ENCODE measurements at regions not wholly inside any gene's neighbourhood (a gene's known extent, or its start where the extent isn't known, plus 50 kb on each side); places are given as distances from the start of the nearest gene placed in this dataset.

DNA sequence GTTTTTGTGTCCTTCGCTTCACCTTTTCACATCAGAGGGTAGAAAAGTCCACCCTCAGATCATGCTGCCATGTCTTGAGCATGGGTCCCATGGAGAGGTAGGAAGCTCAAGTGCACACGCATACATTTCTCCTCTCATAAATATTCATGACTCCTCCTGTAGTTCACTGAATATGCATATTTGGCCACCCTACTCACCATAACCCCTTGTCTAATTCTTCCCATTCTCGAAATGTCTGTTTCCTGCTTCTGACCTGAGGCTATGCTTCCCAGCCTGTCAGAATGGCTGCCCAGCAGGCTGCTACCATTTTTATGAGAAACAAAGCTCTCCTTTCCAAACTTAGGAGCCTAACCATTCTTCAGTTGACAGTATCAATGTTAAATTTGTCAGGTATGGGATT, 86.5 kb downstream of the ADRA2C start:
- DNase-seq, result no peak

DNA sequence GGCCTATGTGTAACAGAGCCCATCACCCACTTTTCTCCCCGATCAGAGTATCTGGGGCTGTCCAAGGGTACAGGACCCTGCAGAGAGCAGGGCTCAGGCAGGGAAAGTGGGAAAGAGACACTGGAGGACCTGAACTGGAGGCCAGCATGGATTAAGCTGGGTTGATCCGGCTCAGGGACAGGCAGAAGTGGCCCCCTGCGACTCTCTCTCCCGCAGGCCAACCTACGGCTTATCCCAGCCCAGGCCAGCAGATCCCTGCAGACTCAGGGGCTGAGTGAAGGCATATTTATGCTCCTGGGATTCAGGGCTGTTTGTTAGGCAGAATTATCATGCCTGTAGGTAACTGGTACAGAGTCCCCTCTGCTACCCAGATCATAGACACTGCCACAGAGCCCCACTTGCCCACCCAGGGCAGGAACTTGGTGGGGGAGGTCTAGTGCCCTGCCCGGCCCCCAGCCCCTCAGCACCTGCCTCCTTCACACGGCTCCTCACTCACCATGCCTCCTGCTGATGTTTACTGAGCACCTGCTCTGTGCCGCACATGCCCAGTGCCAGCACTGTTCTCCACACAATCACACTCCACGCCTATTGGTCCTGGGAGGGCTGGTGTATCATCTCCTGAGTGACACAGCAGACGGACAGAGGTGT, 87.3 kb downstream of the ADRA2C start:
- DNase-seq, result no peak

DNA sequence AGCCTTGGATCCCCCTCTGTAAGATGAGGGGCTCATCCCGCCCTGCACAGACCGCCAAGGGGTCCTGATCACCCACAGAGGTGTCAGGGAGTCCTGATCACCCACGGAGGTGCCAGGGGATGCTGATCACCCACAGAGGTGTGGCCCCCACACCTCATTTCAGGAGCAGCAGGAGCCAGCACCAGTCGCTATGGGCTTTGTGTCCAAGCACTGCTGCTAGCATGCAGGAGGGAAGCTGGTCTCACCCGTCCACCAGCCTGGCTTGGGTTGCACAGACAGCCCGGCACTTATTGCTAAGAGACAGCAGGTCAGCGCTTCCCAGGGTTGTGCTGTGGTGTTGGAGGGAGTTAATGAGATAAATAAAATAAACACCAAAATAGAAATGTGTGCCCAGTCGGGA, 88.5 kb downstream of the ADRA2C start:
- no peak for DNase-seq

DNA sequence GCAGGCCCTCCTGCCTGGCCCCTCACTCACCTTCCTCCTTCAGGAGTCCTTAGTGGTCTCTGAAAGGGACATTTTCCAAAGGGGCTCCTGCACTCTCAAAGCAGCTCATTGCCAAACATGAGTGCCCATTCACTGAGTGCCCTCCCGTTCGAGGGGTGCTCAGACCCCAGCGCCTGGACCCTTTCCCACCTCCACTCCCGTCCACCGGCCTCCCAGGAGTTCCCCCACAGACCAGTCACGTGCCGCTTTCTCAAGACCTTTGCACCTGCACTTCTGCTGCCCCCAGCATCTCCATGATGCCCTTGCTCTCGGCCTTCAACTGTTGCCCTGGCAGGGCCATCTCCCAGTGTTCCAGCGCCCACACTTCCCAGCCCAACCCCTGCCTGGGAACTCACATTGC, 89.5 kb downstream of the ADRA2C start:
- DNase-seq, result no peak

DNA sequence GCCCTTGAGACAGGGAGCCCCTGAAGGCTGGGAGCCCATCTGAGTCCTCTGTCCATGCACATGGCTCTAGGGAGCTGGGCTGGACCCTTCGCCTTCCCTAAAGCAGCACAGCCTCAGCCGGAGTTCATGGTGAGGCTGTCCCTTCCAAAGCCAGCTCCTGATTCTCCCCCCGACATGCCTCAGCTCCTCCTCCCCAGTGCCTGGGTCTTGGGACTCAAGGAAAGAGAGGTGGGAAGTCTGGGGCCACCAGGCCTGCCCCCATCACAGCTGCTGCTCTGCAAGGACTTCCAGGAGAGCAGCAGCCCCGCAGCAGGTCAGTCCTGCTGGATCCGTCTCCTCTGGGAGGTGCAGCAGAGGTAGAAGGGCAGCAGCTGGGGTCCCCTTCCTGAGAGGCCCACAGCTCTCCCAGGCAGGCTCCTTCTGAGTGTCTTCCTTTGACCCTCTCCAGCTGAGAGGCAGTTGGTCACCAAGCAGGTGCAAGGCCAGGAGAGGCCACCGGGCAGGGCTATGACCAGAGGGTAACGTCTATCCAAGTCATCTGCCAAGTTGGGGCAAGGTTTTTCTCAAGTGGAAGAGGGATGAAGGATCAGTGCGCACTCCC, 90.5 kb downstream of the ADRA2C start:
- DNase-seq, result no peak

DNA sequence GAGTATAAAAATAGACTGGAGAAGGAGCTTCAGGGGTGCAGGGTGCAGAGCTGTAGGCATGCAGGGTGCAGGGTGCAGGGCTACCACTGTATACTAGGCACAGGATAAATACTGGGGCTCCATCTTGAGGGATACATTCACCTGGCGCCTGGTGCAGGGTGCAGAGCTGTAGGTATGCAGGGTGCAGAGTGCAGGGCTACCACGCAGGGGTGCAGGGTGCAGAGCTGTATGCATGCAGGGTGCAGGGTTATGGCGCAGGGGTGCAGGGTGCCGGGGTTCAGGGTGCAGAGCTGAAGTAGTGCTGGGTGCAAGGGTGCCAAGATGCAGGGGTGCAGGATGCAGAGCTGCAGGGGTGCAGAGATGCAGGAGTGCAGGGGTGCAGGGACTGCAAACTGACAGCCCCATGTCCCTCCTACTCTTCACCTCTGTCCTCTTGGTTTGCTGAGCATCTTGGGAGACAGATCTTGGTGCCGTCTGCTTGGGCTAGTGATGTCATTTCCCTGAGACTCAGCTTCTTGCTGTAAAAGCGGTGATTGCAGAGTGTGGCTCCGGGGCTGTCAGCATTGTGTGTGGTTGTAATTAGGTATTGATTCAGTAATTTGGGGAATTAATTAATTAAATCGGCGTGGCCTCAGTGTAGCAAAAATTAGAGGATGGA, 91.2 kb downstream of the ADRA2C start:
- no peak for DNase-seq

DNA sequence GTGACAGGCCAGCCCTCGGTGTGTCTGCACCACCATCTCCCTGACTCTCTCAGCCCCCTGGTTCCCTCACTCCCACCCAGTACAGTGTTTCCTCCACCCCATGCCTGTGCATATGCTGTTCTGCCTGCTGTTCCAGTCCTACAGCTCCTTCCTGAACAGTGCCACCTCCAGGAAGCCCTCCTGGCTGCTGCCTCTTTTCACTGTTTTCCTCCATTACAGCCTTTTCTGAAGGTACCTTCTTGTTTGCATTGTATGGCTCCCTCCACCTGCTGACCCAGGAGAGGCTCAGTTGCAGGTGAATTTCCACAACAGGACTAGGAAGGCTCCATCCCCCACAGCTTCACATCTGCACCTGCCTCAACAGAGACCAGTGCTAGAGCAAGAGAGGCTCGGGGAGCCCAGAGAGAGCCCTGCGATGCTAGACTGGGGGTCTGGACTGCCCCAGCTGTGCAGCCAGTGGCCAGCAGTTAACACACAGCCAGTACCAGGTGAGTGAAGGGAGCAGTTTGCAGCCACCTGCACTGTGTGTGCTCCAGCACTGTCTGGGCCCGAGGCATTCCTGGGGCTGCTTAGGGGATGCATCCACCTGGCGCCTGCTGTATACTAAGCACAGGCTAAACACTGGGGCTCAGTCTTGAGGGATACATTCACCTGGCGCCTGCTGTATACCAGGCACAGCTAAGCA, 92.0 kb downstream of the ADRA2C start:
- no peak for DNase-seq

DNA sequence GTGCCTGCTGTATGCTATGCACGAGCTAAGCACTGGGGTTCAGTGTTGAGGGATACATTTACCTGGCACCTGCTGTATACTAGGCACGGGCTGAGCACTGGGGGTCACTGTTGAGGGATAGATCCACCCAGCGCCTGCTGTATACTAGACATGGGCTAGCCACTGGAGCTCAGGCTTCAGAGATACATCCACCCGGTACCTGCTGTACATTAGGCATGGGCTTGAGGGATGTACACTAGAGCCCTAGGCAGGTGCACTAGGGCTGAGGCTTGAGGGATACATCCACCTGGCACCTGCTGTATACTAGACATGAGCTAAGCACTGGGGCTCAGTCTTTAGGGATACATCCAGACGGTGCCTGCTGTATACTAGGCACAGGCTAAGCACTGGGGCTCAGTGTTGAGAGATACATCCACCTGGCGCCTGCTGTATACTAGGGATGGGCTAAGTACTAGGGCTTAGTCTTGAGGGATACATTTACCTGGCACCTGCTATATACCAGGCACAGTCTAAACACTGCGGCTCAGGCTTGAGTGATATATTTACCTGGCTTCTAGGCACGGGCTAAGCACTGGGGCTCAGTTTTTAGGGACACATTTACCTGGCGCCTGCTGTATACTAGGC, 92.7 kb downstream of the ADRA2C start:
- no peak for DNase-seq

DNA sequence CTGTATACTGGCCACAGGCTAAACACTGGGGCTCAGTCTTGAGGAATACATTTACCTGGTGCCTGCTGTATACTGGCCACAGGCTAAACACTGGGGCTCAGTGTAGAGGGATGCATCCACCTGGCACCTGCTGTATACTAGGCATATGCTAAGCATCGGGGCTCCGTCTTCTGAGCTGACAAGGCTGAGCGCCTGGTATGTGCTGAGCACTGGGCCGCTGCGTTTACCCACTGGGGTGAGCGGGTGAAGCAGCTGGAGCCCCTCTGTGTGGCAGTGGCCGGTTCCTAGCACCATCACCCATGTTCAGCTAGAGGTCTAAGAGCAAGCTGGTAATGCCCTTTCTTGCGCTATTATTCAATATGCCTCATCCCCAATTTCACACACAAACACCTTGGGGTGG, 93.4 kb downstream of the ADRA2C start:
- DNase-seq, result no peak

DNA sequence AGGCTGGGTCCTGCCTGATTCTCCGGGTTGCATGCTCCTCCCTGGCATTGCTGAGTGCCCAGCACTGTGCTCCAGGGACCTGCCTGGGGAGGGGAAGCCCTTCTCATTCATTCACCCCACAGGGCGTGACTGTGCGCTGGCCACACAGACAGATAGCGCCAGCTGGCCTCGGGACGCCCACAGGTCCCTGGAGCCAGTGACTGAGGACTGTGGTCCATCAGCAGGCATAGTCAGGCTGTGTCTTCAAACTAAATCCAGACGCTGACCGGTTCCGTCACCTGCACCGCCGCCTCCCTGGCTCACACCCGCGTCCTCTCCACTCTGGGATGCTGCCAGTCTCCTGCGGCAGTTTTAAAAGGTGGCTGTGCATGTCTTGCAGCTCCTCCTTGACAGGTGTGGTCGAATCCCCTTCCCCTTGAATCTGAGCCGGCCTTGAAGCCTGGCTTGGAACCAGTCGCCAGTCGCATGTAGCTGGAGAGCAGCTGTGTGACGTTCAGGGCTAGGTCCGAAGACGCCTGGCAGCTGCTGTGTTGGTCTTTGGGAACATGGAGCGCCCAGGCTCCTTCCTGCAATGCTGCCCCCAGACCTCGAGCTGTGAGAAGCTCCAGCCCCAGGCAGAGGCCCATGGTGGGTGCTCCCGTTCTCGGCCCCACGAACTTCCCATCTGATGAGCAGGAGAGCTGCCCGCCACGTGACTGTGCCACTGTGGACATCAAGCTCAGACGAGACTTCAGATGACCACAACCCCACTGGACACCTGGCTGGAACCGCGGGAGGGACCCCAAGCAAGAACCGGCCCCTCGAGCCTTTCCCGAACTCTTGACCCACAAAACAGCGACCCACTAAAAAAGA, 94.1 kb downstream of the ADRA2C start:
- DNase-seq, result no peak

DNA sequence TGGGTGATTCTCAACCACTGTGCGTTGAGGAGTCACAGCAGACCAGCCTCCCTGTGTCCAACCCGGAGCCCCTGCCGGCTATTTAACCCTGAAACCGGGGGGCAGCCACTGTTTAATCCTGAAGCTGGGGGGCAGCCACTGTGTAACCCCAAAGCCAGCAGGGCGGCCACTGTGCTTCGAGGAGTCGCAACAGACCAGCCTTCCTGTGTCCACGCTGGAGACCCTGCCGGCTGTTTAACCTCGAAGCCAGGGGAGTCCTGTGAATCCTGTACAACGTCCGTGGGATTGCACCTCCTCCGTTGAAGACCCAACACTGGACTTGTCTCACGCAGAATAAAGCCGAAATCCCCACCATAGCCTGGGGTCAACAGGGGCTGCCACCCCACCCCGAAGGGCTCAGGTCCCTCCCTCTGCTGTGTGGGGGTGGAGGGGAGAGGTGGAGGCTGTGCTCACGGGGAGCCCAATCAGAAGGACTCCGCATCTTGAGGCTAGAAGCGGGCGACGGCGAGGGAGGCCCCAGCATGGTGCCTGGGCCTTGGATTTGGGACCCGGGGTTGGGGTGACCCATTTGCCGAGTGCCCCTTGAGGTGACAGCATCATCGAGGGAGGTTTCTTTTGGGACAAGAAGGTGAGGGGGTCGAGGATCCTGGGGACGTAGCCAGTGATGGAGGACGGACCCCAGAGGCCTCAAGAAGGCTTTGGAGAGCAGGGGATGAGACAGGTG, 94.9 kb downstream of the ADRA2C start:
- no peak for DNase-seq

DNA sequence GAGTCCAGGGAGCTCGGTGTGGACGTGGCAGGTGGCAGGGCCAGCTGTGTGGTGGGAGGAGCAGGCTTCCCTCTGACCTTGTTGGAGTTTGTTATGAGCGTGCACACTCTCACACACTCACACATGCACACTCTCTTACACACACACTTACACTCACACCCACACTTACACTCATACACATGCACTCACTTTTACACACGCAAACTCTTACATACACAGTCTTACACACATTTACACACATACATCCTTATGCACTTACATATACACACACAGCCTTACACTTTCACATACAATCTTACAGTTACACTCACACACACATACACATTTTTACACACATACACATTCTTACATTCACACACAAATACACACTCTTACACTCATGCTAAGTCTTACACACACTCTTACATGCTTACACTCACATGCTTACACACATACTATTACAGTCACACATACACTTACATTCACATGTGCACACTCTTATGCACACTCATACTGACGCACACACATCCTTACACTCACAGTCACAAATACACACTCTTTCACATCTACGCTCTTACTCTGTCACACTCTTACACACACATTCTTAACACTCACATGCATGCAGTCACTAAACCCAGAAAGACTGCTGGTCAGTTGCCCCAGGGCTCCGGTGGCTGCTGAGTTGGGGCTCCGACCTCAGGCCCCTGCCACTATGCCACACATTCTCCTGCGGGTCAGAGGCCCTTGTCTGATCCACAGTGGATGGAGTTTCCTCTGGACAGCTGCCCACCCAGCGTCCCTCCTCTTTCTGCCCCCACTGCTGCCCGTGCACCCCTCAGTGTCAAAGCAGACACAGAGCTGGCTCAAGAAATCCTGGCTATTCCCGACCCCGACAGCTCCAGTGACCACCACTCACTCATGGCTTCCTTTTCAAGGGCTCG, 95.8 kb downstream of the ADRA2C start:
- DNase-seq, result no peak

DNA sequence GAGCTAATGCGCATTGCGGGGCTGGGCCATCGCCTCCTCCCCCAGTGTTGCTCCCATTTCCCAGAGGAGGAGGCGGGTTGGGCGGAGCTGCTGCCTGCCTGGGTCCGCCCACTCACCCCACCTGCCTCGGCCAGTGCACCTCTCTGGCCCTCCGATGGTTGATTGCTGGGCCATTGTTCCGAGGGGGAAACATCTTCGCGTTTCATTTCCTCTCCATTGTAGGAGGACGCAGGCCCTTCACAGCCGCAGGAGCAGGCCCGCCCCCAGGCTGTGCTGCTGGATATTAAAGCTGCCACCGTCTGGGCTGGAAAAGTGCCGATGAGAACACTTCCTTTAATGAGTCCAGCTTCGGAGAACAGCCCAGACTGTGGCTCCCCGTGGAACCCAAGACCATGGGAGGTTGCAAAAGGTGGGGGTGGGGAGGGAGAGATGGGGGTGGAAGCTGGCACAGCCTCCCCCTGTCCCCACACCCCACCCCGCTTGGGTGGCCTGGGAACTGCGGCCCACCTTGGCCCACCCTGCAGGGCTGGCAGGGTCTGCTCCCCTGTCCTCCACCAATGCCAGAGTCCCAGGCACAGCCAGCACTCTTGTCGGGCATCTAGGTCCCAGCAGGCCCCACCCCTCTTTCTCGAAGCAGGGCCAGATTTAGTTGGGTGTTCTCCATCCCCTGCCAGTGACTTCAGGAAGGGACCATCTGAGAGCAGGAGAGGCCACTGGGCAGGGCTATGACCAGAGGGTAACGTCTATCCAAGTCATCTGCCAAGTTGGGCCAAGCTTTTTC, 96.6 kb downstream of the ADRA2C start:
- DNase-seq, result no peak

DNA sequence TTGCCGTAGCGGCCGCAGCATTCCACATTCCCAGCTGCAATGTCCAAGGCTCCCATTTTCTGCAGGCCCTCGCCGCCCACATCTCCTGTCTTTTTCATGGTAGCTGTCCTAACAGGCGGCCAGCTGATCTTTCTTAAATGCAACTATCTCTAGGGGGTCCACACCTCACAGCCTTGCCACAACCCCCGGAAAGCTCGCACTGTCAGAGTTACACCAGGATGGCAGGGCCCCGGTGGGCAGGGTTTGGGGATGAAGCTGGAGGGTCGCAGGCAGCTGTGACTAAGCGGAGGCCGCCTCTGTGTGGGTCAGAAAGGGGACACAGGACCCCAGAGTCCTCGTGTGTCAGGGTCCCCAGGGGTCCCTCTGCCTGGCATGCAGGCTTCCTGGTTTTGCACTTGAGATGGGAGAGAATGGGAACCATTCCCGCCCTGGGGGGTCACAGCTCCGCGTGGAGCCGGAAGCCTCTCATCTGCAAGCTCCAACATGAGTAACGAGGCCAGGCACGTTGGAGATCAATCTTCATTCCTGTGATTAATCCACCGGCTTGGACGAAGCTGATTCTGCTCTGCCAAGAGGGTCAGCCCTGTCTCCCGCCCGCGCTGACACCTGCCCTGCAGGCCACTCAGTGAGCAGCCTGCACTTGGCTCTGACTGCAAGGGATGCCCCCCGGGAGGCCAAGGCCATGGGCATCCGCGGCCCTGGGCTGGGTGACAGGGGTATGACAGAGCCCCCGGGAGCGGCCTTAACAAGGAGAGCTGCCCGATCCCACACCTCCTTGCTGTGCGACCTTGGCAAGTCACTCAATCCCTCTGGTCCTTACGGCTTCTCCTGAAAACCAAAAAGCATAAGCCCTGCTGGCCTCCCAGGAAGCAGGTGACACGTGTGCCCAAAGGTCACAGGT, 97.9 kb downstream of the ADRA2C start:
- no peak for DNase-seq

DNA sequence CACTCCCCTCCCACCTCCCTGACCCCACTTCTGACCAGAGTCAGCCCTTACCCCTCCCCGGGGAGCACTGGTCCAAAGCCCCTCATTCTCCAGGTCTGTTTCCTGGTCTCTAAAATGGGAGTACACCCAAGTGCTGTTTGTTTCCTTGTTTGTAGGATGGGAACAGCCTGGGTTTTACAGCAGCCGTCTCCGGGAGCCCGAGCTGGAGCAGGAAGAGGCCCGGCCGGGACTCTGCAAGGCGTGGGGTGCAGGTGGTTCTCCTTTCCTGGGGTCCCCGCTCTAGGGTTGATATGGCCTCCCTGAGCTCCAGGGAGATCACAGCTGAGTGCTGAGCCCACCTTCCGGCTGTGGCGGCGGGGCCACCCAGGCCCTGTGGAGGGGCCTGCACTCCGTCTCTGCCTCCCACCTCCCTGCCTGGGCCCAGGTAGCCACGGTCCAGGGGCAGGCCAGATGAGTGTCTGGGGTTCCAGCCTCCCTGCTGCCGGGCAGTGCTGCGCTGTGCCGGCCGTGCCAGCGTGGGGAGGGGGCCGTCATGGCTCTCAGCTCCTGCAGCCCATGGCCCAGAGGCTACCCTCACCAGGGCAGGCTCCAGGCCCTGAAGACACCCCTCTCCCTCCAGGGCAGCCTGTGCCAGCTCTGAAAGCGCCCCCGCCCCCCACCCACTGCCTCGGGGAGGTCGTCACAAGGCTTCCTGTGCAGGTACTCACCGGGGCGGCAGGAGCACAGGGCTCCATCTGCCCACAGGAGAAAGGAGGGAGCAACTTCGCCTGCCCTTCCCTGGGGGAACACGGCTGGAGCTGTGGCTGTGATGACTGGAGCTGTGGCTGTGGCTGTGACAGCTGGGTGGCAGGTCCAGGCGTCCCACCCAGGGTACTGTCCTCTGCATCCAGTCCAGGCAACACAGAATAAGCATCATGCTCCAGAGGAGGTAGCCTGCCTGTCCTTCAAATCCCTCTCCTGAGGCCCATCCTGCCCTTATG, 98.8 kb downstream of the ADRA2C start:
- no peak for DNase-seq

DNA sequence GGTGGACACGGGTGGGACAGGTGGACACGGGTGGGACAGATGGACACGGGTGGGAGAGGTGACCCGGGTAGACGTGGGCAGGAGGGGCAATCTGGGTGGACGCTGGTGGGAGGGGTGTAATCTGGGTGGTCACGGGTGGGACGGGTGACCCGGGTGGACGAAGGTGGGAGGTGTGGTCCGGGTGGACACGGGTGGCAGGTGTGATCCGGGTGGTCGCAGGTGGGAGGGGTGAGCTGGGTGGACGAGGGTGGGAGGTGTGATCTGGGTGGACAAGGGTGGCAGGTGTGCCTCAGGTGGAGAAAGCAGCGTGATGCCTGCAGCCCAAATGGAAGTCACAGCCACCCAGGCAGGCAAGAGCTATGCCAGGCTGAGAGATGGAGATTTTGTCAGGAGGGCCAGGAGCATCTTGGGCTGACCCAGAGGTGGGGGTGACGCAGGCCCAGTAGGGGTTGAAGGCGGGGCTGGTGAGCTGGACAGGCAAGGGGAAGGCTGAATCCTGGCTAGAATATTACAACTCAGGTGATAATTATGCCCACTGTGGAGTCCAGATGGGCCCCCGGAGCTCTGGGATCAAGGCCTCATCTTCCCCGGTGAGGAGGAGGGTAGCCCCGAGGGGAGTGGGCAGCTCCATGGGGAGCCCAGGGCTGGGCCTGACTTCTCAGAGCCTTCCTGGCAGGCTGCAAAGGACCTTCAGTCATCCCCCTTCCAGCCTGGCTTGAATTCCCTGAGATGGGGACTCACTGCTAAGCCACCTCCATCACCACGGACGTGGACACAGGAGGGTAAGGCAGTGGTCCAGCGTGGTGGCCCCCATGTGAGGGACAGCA, 100.0 kb downstream of the ADRA2C start:
- DNase-seq, result no peak

DNA sequence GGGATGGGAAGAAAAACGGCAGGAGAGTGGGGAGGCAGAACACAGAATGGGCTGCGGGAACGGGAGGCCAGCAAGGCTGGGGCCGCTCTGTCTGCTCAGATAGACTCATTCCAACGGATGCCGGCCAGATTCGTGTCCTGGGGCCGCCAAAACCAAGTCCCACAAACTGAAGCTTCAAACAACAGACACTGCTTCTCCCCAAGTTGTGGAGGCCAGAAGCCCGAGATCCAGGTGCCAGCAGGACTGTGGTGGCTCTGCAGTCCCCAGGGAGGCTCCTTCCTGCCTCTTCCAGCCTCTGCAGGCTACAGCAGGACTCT, 100.6 kb downstream of the ADRA2C start:
- no peak for DNase-seq
